Kidney glomerular epithelial cell (primary cell): ENCODE measurements at regions not wholly inside any gene's neighbourhood (a gene's known extent, or its start where the extent isn't known, plus 50 kb on each side); places are given as distances from the start of the nearest gene placed in this dataset.

Experiments
- DNase-seq: peaks from one replicate; lab custom pipeline; 2025; lab: John Stamatoyannopoulos, UW

- DNase-seq: no peak
Observed at GRCh38 chr12:22900401-22900800, 275.4 kb downstream of the ETNK1 start.

DNA sequence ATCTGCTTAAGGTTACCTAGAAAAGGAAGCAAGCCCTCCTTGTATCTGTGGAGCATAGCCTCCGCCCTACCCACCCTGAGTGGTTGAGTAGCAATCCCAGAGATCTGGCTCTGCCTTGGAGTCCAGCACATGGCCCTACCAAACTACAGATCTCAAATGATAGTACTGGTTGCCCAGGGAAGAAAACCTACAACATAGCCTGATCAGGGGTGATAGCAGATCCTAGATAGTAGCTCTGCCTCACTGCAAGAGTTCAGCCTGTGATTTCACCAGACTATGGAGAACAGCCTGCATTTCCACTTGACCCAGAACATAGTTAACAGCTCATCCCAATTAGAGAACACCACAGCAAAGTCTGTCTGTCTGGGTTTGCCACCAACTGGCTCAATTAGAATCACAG, 279.5 kb downstream of the ETNK1 start:
- DNase-seq: no peak

GRCh38 chr12:22916241-22916640, 291.3 kb downstream of the ETNK1 start:
- no peak for DNase-seq

DNA sequence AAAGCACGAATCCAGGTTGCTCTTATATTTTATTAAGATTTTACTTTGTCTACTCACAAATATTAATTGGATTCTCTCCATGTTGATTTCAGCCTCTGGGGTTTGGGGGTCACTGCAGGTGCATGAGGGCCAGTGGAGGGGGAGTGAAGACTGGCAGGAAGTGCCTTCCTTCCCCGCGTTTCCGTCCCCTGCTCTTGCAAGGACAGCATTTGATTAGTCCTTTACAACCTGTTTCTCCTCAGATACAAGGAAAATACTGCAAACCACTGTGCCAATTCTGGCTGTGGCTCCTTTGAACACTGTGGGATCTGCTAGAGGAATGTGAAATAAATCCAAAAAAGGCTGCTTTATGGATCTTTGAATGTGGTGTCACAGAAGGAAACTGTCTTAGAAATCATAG, 291.8 kb downstream of the ETNK1 start:
- DNase-seq: no peak

GRCh38 chr12:22919883-22920282, 294.9 kb downstream of the ETNK1 start:
- no peak for DNase-seq

DNA sequence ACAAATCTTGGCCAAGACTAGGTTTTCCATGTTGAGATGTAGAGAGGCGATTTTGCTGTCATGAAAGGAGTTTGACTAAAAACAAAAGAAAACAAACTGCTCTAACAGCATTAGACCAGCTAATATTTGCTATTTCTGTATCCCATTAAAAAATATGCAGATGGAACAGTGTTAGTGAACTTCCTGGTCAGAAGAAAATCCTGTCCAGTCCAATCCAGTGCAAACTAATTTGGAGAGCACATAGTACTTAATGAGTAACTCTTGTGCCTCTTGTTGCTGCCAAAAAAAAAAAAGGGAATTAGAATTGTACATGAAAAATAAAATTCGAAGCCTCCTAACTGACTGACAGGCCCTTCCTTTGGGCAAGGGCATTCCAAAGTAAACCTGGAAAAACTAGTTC, 298.8 kb downstream of the ETNK1 start:
- DNase-seq: no peak

DNA sequence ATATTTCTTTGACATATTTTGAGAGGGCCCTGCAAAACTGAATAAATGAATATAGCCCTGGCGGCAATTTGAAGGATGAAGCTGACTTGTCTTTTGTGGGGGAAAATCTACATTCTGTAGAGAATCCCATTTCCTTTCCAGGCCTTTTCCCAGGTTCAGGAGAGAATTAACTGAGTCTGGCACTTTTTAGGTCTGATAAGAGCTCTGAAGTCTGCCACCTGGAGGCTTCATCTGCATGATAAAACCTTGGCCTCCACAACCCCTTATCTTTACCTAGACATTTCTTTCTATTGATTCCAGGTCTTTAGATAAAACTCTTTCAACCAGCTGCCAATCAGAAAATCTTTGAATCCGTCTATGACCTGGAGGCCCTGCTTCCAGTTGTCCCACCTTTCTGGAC, 299.4 kb downstream of the ETNK1 start:
- no peak for DNase-seq

DNA sequence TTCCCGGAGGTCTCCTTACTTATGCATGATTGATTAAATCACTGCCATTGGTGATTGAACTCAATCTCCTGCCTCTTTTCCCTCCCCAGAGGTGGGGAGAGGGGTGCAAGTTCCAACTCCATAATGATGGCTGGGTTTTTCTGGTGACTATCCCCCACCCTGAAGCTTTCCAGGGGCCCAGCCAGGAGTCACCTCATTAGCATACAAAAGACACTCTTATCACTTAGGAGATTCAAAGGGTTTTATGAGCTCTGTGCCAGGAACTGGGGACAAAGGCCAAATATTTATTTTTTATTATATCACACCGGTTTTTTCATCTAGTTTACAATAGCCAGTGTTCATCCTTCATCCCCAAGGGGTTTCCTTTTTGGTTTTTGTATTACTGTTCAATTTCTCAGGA, 300.7 kb downstream of the ETNK1 start:
- DNase-seq: no peak

- no peak for DNase-seq
Observed at GRCh38 chr12:22932431-22932830, 307.5 kb downstream of the ETNK1 start.

GRCh38 chr12:22935090-22935489, 310.1 kb downstream of the ETNK1 start:
- DNase-seq: no peak

DNA sequence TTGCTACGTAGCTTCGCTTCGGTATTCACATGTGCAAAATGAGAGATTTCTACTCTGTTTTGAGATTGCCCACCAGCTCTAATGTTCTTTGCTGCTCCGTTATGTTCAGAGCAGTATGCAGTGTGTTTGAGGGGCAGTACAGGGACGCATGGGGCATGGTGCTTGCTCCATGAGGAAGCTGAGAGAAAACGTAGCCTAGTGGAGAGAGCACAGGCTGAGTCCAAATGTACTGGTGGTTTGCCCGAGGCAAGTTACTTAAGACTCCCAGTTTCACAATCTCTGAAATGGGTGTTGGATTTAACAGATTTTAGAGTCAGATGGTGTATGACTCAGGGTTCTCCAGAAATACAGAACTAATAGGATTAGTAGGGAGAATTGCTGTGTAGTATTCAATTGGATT, 310.5 kb downstream of the ETNK1 start:
- DNase-seq: no peak

- no peak for DNase-seq
Observed at GRCh38 chr12:22938323-22938722, 313.4 kb downstream of the ETNK1 start.

GRCh38 chr12:22951206-22951605, 326.2 kb downstream of the ETNK1 start:
- no peak for DNase-seq

- DNase-seq: no peak
Observed at GRCh38 chr12:22956690-22957089, 331.7 kb downstream of the ETNK1 start.

DNA sequence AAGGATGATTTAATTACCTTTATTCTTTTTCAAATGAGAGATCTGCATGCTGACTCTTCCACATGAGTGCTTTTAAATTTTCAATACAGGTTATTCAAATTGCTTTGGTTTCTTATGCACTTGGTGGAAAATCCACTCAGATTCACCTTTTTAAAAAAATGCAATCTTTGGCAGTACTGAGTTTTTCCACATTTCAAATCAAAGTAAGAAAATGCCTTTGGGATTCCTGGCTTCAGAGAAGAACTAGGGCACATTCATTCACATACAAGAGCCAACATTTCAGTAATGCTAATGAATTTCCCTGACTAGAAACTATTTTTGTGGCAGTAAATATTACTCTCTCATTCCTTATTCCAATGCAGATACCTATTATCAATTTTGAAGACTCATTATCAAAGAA, 342.2 kb downstream of the ETNK1 start:
- no peak for DNase-seq

DNA sequence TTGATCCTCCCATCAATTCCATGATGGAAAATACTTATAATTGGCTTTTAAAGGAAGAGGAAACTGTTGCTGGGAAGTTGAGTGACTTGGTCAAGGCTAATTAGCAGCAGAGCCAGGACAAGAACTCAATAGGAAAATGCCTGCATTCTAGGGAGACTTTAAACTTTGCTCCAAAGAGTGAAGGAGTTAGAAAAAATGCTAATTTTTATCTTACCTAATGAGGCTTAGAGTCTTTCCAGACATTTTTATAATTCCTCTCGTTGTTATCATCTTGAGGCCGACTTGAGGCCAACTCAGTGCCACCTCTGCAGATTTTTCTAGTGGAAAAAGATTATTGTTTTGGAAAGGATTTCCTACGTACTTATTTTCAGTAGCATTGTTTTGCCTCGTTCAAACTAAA, 344.6 kb downstream of the ETNK1 start:
- no peak for DNase-seq

GRCh38 chr12:22971247-22971646, 346.3 kb downstream of the ETNK1 start:
- no peak for DNase-seq

DNA sequence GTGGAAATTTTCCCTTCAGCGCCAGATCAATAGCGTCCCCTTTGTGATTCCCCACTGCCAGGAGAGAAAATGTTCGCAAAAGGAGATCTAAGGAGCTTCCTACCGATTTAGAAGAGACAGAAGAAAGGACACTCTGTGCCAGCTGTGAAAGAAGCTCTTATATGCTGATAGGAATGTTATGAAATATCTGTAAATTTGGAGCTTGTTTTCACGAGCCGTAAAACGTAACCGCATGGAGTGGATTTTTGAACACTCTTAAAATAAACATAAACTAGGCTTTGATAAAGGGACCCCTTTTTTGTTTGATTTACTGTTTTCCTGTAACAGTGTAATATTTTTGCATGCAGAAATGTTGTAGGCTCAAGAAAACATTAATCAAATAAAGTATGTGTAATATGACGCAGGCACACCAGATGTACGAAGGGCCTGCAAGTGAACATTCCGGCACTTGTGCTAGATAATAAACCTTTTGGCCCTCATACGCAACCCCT, 346.8 kb downstream of the ETNK1 start:
- DNase-seq: no peak

DNA sequence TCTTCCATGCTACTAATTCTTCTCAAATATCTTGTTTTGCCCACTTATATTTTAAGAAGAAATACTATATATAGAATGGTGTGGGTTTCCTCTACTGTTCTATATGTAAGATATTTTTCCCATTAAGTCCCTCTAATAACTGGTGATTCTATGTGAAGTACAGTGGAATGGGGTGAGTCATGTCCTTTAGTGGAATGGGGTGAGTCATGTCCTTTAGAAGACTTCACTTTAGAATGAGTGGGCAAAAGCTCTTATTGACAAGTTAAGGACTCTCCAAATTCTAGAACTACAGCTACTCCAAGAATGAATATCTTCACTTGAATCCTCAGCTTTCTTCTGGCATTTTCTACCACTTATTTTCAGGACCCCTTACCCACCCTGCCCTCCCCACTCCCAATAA, 349.9 kb downstream of the ETNK1 start:
- peak; percentile 66 for DNase-seq

GRCh38 chr12:22978962-22979361, 354.0 kb downstream of the ETNK1 start:
- peak; percentile 83 for DNase-seq

GRCh38 chr12:22979854-22980469, 355.0 kb downstream of the ETNK1 start:
- no peak for DNase-seq

GRCh38 chr12:22981711-22982110, 356.7 kb downstream of the ETNK1 start:
- peak; percentile 3 for DNase-seq

GRCh38 chr12:22982635-22983034, 357.7 kb downstream of the ETNK1 start:
- DNase-seq: no peak

GRCh38 chr12:22986997-22987396, 362.0 kb downstream of the ETNK1 start:
- DNase-seq: peak; percentile 6

GRCh38 chr12:22990501-22990900, 365.5 kb downstream of the ETNK1 start:
- no peak for DNase-seq
